DOHH2 (cell line): ENCODE measurements at regions not wholly inside any gene's neighbourhood (a gene's known extent, or its start where the extent isn't known, plus 50 kb on each side); places are given as distances from the start of the nearest gene placed in this dataset.

Source experiments
- CTCF ChIP-seq: fragments of 200-600 bp; sonication (generic); IDR thresholded peaks from one replicate; pipeline ENCODE4 v1.5.1; 2014; ENCODE audit warnings: antibody characterized with exemption, mild to moderate bottlenecking, low read depth, low read length; ENCODE audit not compliant: poor library complexity, severe bottlenecking
- EZH2phosphoT487 ChIP-seq: fragments of 200-600 bp; sonication (generic); IDR thresholded peaks from 2 replicates; pipeline ENCODE4 v1.6.1; 2017; ENCODE audit warnings: borderline replicate concordance, mild to moderate bottlenecking, antibody characterized with exemption, low read length, moderate library complexity, mixed read lengths

GRCh38 chr13:44649834-44650233 lies 73.7 kb upstream of the TSC22D1 start:
- no peak for TF ChIP-seq CTCF
- no peak for TF ChIP-seq EZH2phosphoT487
